H9 (cell line): ENCODE measurements at regions not wholly inside any gene's neighbourhood (a gene's known extent, or its start where the extent isn't known, plus 50 kb on each side); places are given as distances from the start of the nearest gene placed in this dataset.

Experiments used
- DNase-seq: peaks from one replicate; pipeline ENCODE4 v3.0.0-alpha.2; 2017
- H2AFZ ChIP-seq: one replicate; pipeline ENCODE4 v1.6.1; 2013; ENCODE audit warnings: mild to moderate bottlenecking, low read length, control low read depth, moderate library complexity
- H2AK5ac ChIP-seq: 2 replicates; pipeline ENCODE4 v1.6.1; 2013; ENCODE audit warnings: low read length, control low read depth, mixed read lengths; ENCODE audit not compliant: insufficient read length
- H2BK120ac ChIP-seq: one replicate; pipeline ENCODE4 v1.6.1; 2013; ENCODE audit warnings: low read depth, mild to moderate bottlenecking, low read length, control low read depth, inconsistent platforms; ENCODE audit not compliant: poor library complexity, severe bottlenecking
- H2BK12ac ChIP-seq: 2 replicates; pipeline ENCODE4 v1.6.1; 2013; ENCODE audit warnings: low read length, control low read depth, mixed read lengths, low read depth; ENCODE audit not compliant: insufficient read length
- H2BK15ac ChIP-seq: 2 replicates; pipeline ENCODE4 v1.6.1; 2013; ENCODE audit warnings: low read depth, low read length, control low read depth
- H2BK20ac ChIP-seq: one replicate; pipeline ENCODE4 v1.6.1; 2013; ENCODE audit warnings: low read depth, mild to moderate bottlenecking, low read length, control low read depth, inconsistent platforms; ENCODE audit not compliant: poor library complexity, severe bottlenecking
- H2BK5ac ChIP-seq: 2 replicates; pipeline ENCODE4 v1.6.1; 2013; ENCODE audit warnings: low read length, control low read depth, mixed read lengths; ENCODE audit not compliant: insufficient read length
- H3K14ac ChIP-seq: 2 replicates; pipeline ENCODE4 v1.6.1; 2013; ENCODE audit warnings: low read length, control low read depth; ENCODE audit not compliant: insufficient read depth
- H3K18ac ChIP-seq: 2 replicates; pipeline ENCODE4 v1.6.1; 2013; ENCODE audit warnings: low read depth, mild to moderate bottlenecking, mixed read lengths, low read length, control low read depth; ENCODE audit not compliant: insufficient read length
- H3K23ac ChIP-seq: 2 replicates; pipeline ENCODE4 v1.6.1; 2013; ENCODE audit warnings: low read length, control low read depth, mixed read lengths, low read depth; ENCODE audit not compliant: insufficient read length
- H3K23me2 ChIP-seq: 2 replicates; pipeline ENCODE4 v1.6.1; 2013; ENCODE audit warnings: low read depth, mild to moderate bottlenecking, mixed read lengths, low read length, control low read depth; ENCODE audit not compliant: insufficient read length, poor library complexity, severe bottlenecking
- H3K27ac ChIP-seq: 2 replicates; pipeline ENCODE4 v1.5.1; 2013; ENCODE audit warnings: low read length, control low read depth, mixed read lengths, low read depth; ENCODE audit not compliant: insufficient read length
- H3K27me3 ChIP-seq: 2 replicates; pipeline ENCODE4 v1.6.1; 2013; ENCODE audit warnings: low read length, control low read depth, inconsistent platforms; ENCODE audit not compliant: insufficient read depth
- H3K4ac ChIP-seq: 2 replicates; pipeline ENCODE4 v1.6.1; 2013; ENCODE audit warnings: low read depth, mild to moderate bottlenecking, control low read depth, inconsistent platforms, low read length, moderate library complexity
- H3K4me1 ChIP-seq: 2 replicates; pipeline ENCODE4 v1.6.1; 2013; ENCODE audit warnings: low read length, control low read depth, inconsistent platforms; ENCODE audit not compliant: insufficient read depth
- H3K4me2 ChIP-seq: 2 replicates; pipeline ENCODE4 v1.6.1; 2013; ENCODE audit warnings: low read length, control low read depth, mixed read lengths; ENCODE audit not compliant: insufficient read length, insufficient read depth
- H3K56ac ChIP-seq: 2 replicates; pipeline ENCODE4 v1.6.1; 2013; ENCODE audit warnings: low read depth, mild to moderate bottlenecking, mixed read lengths, low read length, control low read depth; ENCODE audit not compliant: insufficient read length
- H3K79me1 ChIP-seq: 2 replicates; pipeline ENCODE4 v1.6.1; 2013; ENCODE audit warnings: low read depth, mild to moderate bottlenecking, moderate library complexity, low read length, control low read depth, inconsistent platforms; ENCODE audit not compliant: insufficient read depth, poor library complexity, severe bottlenecking
- H3K79me2 ChIP-seq: 2 replicates; pipeline ENCODE4 v1.6.1; 2013; ENCODE audit warnings: low read length, control low read depth, inconsistent platforms; ENCODE audit not compliant: insufficient read depth
- H3K9ac ChIP-seq: 2 replicates; pipeline ENCODE4 v1.6.1; 2013; ENCODE audit warnings: low read length, control low read depth, mixed read lengths; ENCODE audit not compliant: insufficient read length; ENCODE audit errors: extremely low read depth
- H3K9me3 ChIP-seq: one replicate; pipeline ENCODE4 v1.6.1; 2013; ENCODE audit warnings: low read depth, low read length, inconsistent platforms; ENCODE audit not compliant: control insufficient read depth
- H3T11ph ChIP-seq: one replicate; pipeline ENCODE4 v1.6.1; 2013; ENCODE audit warnings: mild to moderate bottlenecking, low read length, control low read depth, inconsistent platforms
- H4K20me1 ChIP-seq: one replicate; pipeline ENCODE4 v1.6.1; 2013; ENCODE audit not compliant: control insufficient read depth, insufficient read length, insufficient read depth
- H4K5ac ChIP-seq: 2 replicates; pipeline ENCODE4 v1.6.1; 2013; ENCODE audit warnings: low read depth, mild to moderate bottlenecking, mixed read lengths, low read length, control low read depth; ENCODE audit not compliant: insufficient read length
- H4K8ac ChIP-seq: replicated peaks from 2 replicates; pipeline ENCODE4 v1.6.1; 2013; ENCODE audit warnings: low read length, control low read depth, mixed read lengths, low read depth; ENCODE audit not compliant: insufficient read length
- H4K91ac ChIP-seq: 2 replicates; pipeline ENCODE4 v1.6.1; 2013; ENCODE audit warnings: low read depth, mild to moderate bottlenecking, moderate library complexity, mixed read lengths, low read length, control low read depth; ENCODE audit not compliant: insufficient read length
- H3K27ac Mint-ChIP-seq, 3 experiments: 2 replicates in 2 of 3; 3 replicates in 1 of 3; pipeline ENCODE4 v1.8.0; 2020 to 2021; ENCODE audit warnings: mixed read lengths in 3 of 3, mild to moderate bottlenecking in 1 of 3, moderate library complexity in 1 of 3
- H3K27me3 Mint-ChIP-seq: 2 replicates; pipeline ENCODE4 v1.8.0; 2021; ENCODE audit warnings: low read depth, mild to moderate bottlenecking, moderate library complexity, mixed read lengths
- H3K36me3 Mint-ChIP-seq, 3 experiments: 2 replicates in 2 of 3; 3 replicates in 1 of 3; pipeline ENCODE4 v1.8.0; 2020 to 2021; ENCODE audit warnings: low read depth in 3 of 3, mixed read lengths in 3 of 3; ENCODE audit not compliant: insufficient read depth in 1 of 3
- H3K4me1 Mint-ChIP-seq, 2 experiments: 2 replicates each; pipeline ENCODE4 v1.8.0; 2020; ENCODE audit warnings: mixed read lengths in 2 of 2
- H3K4me3 Mint-ChIP-seq, 2 experiments: 2 replicates in 1 of 2; 3 replicates in 1 of 2; pipeline ENCODE4 v1.8.0; 2020 to 2021; ENCODE audit warnings: mild to moderate bottlenecking in 2 of 2, mixed read lengths in 2 of 2, moderate library complexity in 1 of 2
- H3K9me3 Mint-ChIP-seq, 2 experiments: 2 replicates in 1 of 2; 3 replicates in 1 of 2; pipeline ENCODE4 v1.8.0; 2020; ENCODE audit warnings: mild to moderate bottlenecking in 2 of 2, mixed read lengths in 2 of 2, moderate library complexity in 1 of 2
- WGBS: extraction: QIAGEN DNeasy Blood & Tissue Kit; methylation state at CpG from one replicate; pipeline ENCODE4 v1.1.7; 2013; ENCODE audit warnings: missing lambda C conversion rate, low lambda C conversion rate, mixed read lengths; ENCODE audit not compliant: insufficient read length; ENCODE audit errors: extremely low coverage; 5-methylcytosine and 5-hydroxymethylcytosine counted together
- TF ChIP-seq, protein P1 (sequence below): fragments of 200-600 bp; sonication (generic); conservative IDR thresholded peaks from 3 replicates; pipeline ENCODE4 v1.8.0; 2021; ENCODE audit warnings: antibody characterized with exemption, mild to moderate bottlenecking

DNA sequence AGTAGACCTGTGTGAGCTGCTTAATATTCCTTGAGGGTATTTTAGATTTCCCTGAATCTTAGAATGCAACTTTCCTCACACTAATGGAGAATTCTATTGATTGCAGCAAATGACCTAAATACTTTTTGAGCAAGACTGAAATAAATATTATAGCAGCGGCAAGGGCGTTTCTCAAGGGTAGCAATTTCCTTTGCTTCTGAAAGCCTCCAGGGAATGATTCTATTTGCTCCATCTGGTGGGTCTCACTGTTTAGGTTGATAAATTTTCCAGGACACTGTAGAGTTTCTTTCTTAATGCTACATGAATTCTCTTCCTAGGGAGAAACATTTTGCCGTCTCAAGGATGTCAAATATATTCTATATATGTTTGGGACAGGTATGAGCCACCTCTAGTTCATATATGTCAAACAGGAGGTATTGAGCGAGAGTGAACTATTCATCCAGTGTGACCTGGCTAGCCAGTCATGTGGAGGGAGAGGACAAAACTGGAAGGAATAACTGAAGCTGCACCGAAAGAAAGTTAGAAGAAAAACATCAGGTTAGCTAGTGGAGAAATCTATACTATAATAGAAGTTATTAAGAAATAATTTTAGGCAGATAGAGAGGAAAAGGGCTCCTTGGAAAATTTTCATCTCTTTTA lies 57.9 kb upstream of the FZD8 start:
- H4K20me1 ChIP-seq, result no peaks in the 10 kb centered on the region
- H3T11ph ChIP-seq, result no peak overlapping the region
- H2BK120ac ChIP-seq, result no peak overlapping the region
- no peak overlapping the region for H3K23ac ChIP-seq
- no peak overlapping the region for H3K27ac ChIP-seq
- no peak overlapping the region for H3K18ac ChIP-seq
- no peak overlapping the region for H2BK5ac ChIP-seq
- H3K36me3 Mint-ChIP-seq, result no peaks in the 10 kb centered on the region; a peak in 1 of 7 replicates
- no peaks in the 10 kb centered on the region for H3K9me3 ChIP-seq
- H3K9me3 Mint-ChIP-seq, result no peaks in the 10 kb centered on the region; a peak in 1 of 5 replicates
- TF ChIP-seq, protein P1, sequence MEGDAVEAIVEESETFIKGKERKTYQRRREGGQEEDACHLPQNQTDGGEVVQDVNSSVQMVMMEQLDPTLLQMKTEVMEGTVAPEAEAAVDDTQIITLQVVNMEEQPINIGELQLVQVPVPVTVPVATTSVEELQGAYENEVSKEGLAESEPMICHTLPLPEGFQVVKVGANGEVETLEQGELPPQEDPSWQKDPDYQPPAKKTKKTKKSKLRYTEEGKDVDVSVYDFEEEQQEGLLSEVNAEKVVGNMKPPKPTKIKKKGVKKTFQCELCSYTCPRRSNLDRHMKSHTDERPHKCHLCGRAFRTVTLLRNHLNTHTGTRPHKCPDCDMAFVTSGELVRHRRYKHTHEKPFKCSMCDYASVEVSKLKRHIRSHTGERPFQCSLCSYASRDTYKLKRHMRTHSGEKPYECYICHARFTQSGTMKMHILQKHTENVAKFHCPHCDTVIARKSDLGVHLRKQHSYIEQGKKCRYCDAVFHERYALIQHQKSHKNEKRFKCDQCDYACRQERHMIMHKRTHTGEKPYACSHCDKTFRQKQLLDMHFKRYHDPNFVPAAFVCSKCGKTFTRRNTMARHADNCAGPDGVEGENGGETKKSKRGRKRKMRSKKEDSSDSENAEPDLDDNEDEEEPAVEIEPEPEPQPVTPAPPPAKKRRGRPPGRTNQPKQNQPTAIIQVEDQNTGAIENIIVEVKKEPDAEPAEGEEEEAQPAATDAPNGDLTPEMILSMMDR, result no peak
- WGBS, result no CpG with 5 or more reads among the region's 5 CpGs
- peaks cover 33 to 36% of the 10 kb centered on the region in 2 experiments for H3K4me1 Mint-ChIP-seq
- no peak overlapping the region for H3K56ac ChIP-seq
- peaks cover 5% of the 10 kb centered on the region; the same call in 1 of the 2 replicates for H3K27me3 Mint-ChIP-seq
- no peak overlapping the region for H3K4ac ChIP-seq
- H2BK15ac ChIP-seq, result no peak overlapping the region
- no peak overlapping the region for H3K4me3 Mint-ChIP-seq
- no peak overlapping the region for H4K8ac ChIP-seq
- DNase-seq, result no peak
- H3K79me1 ChIP-seq, result no peaks in the 10 kb centered on the region
- no peaks in the 10 kb centered on the region for H3K23me2 ChIP-seq
- no peak overlapping the region for H4K5ac ChIP-seq
- H3K14ac ChIP-seq, result no peak overlapping the region
- H3K27me3 ChIP-seq, result no peaks in the 10 kb centered on the region
- H3K27ac Mint-ChIP-seq, result no peak overlapping the region
- no peak overlapping the region for H2BK12ac ChIP-seq
- H3K79me2 ChIP-seq, result no peaks in the 10 kb centered on the region
- H3K4me2 ChIP-seq, result no peak overlapping the region
- H2AK5ac ChIP-seq, result no peak overlapping the region
- no peak overlapping the region for H2BK20ac ChIP-seq
- no peak overlapping the region for H3K9ac ChIP-seq
- no peak overlapping the region for H2AFZ ChIP-seq
- H4K91ac ChIP-seq, result no peak overlapping the region
- H3K4me1 ChIP-seq, result peaks cover 13% of the 10 kb centered on the region; the same call in 1 of the 2 replicates
